PC-9 (cell line): ENCODE measurements at regions not wholly inside any gene's neighbourhood (a gene's known extent, or its start where the extent isn't known, plus 50 kb on each side); places are given as distances from the start of the nearest gene placed in this dataset.

Experiments
- BruUV-seq: library from RNA; stranded (reverse); fragments of 400-500 nt; replicated peaks from 2 replicates; lab custom pipeline; 2021; lab: Mats Ljungman, UMichigan
- CTCF ChIA-PET: fragments of 300-600 bp; sonication (Branson Sonifier 250); formaldehyde crosslinking; loops from one replicate; lab custom pipeline; 2022; ENCODE audit warnings: antibody characterized with exemption; lab: Charles Lee
- POLR2A ChIA-PET: fragments of 300-600 bp; sonication (Branson Sonifier 250); formaldehyde crosslinking; loops from one replicate; lab custom pipeline; 2022; ENCODE audit warnings: antibody characterized with exemption; ENCODE audit not compliant: unreplicated experiment; lab: Charles Lee
- DNase-seq, 2 experiments: peaks; one replicate each; pipeline versions ENCODE4 v3.0.0 to v3.0.0-alpha.2; 2015 to 2022; ENCODE audit warnings: mixed read lengths in 1 of 2
- H2AFZ ChIP-seq: fragments of 200-600 bp; sonication (generic); 2 replicates; pipeline ENCODE4 v1.8.1; 2017; ENCODE audit warnings: antibody characterized with exemption
- H3F3A ChIP-seq: fragments of 200-600 bp; sonication (generic); 2 replicates; pipeline ENCODE4 v1.8.1; 2017; ENCODE audit warnings: antibody characterized with exemption, mild to moderate bottlenecking, low read depth; ENCODE audit not compliant: insufficient read depth
- H3K27ac ChIP-seq: fragments of 200-600 bp; sonication (generic); 2 replicates; pipeline ENCODE4 v1.6.1; 2016; ENCODE audit warnings: mixed run types
- H3K27me3 ChIP-seq: fragments of 200-600 bp; sonication (generic); 2 replicates; pipeline ENCODE4 v1.6.1; 2016; ENCODE audit warnings: low read depth, mixed run types; ENCODE audit not compliant: insufficient read depth
- H3K36me3 ChIP-seq: fragments of 200-600 bp; sonication (generic); 2 replicates; pipeline ENCODE4 v1.6.1; 2016; ENCODE audit warnings: low read depth, mixed run types
- H3K4me1 ChIP-seq: fragments of 200-600 bp; sonication (generic); replicated peaks from 2 replicates; pipeline ENCODE4 v1.6.1; 2016; ENCODE audit warnings: mixed run types; ENCODE audit not compliant: insufficient read depth
- H3K4me2 ChIP-seq: fragments of 200-600 bp; sonication (generic); 2 replicates; pipeline ENCODE4 v1.6.1; 2017; ENCODE audit warnings: mixed run types
- H3K4me3 ChIP-seq: fragments of 200-600 bp; sonication (generic); 2 replicates; pipeline ENCODE4 v1.6.1; 2016; ENCODE audit warnings: mixed run types
- H3K79me2 ChIP-seq: fragments of 200-600 bp; sonication (generic); 2 replicates; pipeline ENCODE4 v1.6.1; 2017; ENCODE audit warnings: low read depth, mixed run types
- H3K9me2 ChIP-seq: fragments of 200-600 bp; sonication (generic); 2 replicates; pipeline ENCODE4 v1.8.1; 2017; ENCODE audit warnings: mild to moderate bottlenecking; ENCODE audit not compliant: insufficient read depth
- H3K9me3 ChIP-seq: fragments of 200-600 bp; sonication (generic); 2 replicates; pipeline ENCODE4 v1.8.1; 2016; ENCODE audit warnings: low read depth; ENCODE audit not compliant: insufficient read depth
- H4K20me1 ChIP-seq: fragments of 200-600 bp; sonication (generic); 2 replicates; pipeline ENCODE4 v1.8.1; 2017; ENCODE audit not compliant: insufficient read depth
- EZH2 ChIP-seq: fragments of 200-600 bp; sonication (generic); IDR thresholded peaks from 2 replicates; pipeline ENCODE4 v1.8.0; 2017; ENCODE audit warnings: antibody characterized with exemption, low read depth
- intact Hi-C: fragments of 100-400 bp; cut with micrococcal nuclease; formaldehyde crosslinking; loops from one replicate; pipeline ENCODE4 v1.10.0; 2022; ENCODE audit not compliant: unreplicated experiment
- TF ChIP-seq, protein P1 (sequence below): fragments of 200-600 bp; sonication (generic); conservative IDR thresholded peaks from 2 replicates; pipeline ENCODE4 v1.6.1; 2017; ENCODE audit warnings: mixed run types, antibody characterized with exemption, mild to moderate bottlenecking, moderate library complexity

DNA sequence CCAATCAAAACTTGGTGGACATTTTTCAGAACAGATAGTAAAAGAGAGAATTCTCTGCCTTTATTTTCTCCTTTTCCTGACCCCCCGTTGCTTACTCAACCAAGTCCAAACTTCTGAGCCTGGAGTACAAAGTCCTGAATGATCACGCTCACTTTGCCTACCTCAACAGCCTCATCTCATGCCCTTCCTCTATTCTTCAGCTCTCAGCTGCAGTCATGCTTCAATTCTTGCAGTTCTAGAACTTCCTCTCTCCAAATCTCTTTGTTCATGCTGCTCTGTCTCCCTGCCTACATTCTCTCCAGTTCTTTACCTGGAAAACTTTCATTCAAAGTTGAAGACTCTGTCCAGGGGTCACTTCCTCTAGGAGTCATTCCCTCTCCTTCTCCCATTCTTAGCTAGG lies 398.5 kb upstream of the SLC24A2 start:
- TF ChIP-seq, protein P1, sequence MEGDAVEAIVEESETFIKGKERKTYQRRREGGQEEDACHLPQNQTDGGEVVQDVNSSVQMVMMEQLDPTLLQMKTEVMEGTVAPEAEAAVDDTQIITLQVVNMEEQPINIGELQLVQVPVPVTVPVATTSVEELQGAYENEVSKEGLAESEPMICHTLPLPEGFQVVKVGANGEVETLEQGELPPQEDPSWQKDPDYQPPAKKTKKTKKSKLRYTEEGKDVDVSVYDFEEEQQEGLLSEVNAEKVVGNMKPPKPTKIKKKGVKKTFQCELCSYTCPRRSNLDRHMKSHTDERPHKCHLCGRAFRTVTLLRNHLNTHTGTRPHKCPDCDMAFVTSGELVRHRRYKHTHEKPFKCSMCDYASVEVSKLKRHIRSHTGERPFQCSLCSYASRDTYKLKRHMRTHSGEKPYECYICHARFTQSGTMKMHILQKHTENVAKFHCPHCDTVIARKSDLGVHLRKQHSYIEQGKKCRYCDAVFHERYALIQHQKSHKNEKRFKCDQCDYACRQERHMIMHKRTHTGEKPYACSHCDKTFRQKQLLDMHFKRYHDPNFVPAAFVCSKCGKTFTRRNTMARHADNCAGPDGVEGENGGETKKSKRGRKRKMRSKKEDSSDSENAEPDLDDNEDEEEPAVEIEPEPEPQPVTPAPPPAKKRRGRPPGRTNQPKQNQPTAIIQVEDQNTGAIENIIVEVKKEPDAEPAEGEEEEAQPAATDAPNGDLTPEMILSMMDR, result no peak
- no peak for TF ChIP-seq EZH2
- ChIA-PET POLR2A (no interaction called here), CTCF (no interaction called here)
- H3K4me1 ChIP-seq, result no peaks in the 10 kb centered on the region
- H3K27me3 ChIP-seq, result 0 out of 2 replicates have a peak, but pooled peaks cover 5% of the 10 kb centered on the region
- no peaks in the 10 kb centered on the region for H3K36me3 ChIP-seq
- no peak overlapping the region for H2AFZ ChIP-seq
- H3K79me2 ChIP-seq, result no peaks in the 10 kb centered on the region
- H3K27ac ChIP-seq, result no peak overlapping the region
- H3K4me3 ChIP-seq, result no peak overlapping the region
- no TSS peak for BruUV-seq
- no peaks in the 10 kb centered on the region for H4K20me1 ChIP-seq
- intact Hi-C loops, result no loop called here
- DNase-seq, result no peak
- H3F3A ChIP-seq, result no peaks in the 10 kb centered on the region
- H3K9me3 ChIP-seq, result no peaks in the 10 kb centered on the region
- no peaks in the 10 kb centered on the region for H3K9me2 ChIP-seq
- H3K4me2 ChIP-seq, result no peak overlapping the region

DNA sequence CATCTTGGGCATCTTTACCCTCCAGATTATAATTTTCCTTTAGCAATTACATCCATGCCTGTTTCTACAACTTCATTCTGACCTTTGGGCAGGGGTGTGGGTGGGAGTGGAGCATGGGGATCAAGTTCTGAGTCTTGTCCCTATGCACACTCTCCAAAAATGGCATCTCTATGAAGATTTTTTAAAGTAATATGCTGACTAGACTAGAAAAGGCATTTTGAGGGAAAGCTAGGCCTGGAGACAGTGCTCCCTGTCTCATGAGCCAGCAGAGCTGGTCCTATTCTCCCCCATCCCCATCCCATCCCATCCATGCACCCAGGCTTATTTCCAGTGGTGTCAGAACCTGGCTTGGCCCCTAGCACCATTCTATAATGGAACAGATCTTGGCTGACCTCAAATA lies 398.0 kb upstream of the SLC24A2 start:
- intact Hi-C loops, result no loop called here
- BruUV-seq, result no TSS peak
- no peaks in the 10 kb centered on the region for H3F3A ChIP-seq
- no peaks in the 10 kb centered on the region for H3K9me2 ChIP-seq
- no peak overlapping the region for H3K27ac ChIP-seq
- POLR2A ChIA-PET, result no interaction called here
- 0 out of 2 replicates have a peak, but pooled peaks cover 5% of the 10 kb centered on the region for H3K27me3 ChIP-seq
- CTCF ChIA-PET, result no interaction called here
- H2AFZ ChIP-seq, result no peak overlapping the region
- H3K4me1 ChIP-seq, result no peaks in the 10 kb centered on the region
- H3K9me3 ChIP-seq, result no peaks in the 10 kb centered on the region
- no peak for TF ChIP-seq EZH2
- TF ChIP-seq, protein P1, result no peak
- no peak overlapping the region for H3K4me3 ChIP-seq
- no peaks in the 10 kb centered on the region for H3K36me3 ChIP-seq
- DNase-seq, result no peak
- no peaks in the 10 kb centered on the region for H3K79me2 ChIP-seq
- no peak overlapping the region for H3K4me2 ChIP-seq
- H4K20me1 ChIP-seq, result no peaks in the 10 kb centered on the region

DNA sequence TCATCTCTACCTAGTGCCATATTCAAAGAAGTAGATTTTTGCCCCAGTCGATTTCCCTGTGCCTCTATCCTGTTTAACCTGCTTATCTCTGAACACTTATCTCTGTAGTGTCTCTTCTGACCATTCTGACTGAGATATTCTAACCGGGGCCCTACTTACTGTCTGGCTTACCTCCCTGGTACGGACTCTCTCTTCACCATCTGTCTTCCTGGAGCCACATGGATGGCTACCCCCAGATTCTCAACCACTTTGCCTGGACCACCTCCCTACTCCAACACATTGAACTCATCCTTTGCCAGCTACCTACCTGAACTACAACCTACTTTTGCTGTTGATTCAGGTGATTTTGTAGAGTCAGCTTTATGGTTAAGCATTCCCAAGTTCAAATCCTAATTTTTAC lies 397.4 kb upstream of the SLC24A2 start:
- Histone ChIP-seq H3K27me3 (0 out of 2 replicates have a peak, but pooled peaks cover 5% of the 10 kb centered on the region), H3K9me2 (no peaks in the 10 kb centered on the region), H3K27ac (no peak overlapping the region), H3K4me1 (no peaks in the 10 kb centered on the region), H3K79me2 (no peaks in the 10 kb centered on the region), H2AFZ (no peak overlapping the region), H3K4me3 (no peak overlapping the region), H3K4me2 (no peak overlapping the region), H3K36me3 (no peaks in the 10 kb centered on the region), H3K9me3 (no peaks in the 10 kb centered on the region), H3F3A (no peaks in the 10 kb centered on the region), H4K20me1 (no peaks in the 10 kb centered on the region)
- DNase-seq, result no peak
- no TSS peak for BruUV-seq
- intact Hi-C loops, result no loop called here
- TF ChIP-seq, protein P1, result no peak
- no peak for TF ChIP-seq EZH2
- CTCF ChIA-PET, result no interaction called here
- POLR2A ChIA-PET, result no interaction called here
